ENCODE measurements at regions not wholly inside any gene's neighbourhood (a gene's known extent, or its start where the extent isn't known, plus 50 kb on each side); places are given as distances from the start of the nearest gene placed in this dataset.
"Not testable (repeated sequence)": the region's sequence is repeated elsewhere in the genome, so short reads cannot be mapped to it uniquely, and the experiment has no call there.

DNA sequence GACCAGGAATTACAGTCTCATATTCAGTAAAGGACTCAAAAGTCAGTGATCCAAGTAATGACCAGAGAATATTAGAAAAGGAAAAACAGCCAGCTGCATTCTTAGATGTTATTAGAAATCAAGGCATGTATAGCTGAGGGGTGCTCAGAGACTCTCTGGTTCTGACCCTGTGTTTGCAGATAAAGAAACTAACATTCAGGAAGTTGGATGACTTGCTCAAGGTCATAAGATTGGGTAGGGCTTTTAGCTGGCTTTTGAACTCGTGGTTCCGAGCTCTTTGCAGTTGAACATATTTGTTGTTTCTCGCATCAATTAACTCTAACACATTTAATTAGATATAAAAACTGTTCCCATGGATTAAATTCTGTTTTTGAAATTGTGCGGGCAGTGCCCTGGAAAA is 62.5 kb upstream of the ENPP6 start:
- ChIA-PET CTCF (interaction anchor here (1.8 kb wide), 1 partner anchor 16 kb away, joined by 6 read pairs; no protein-coding TSS in a partner anchor), POLR2A (no interaction called here)
- no peaks in the 10 kb centered on the region for H3K4me1 ChIP-seq (ENCODE audit: control insufficient read depth, insufficient read depth, low read length)
- no peaks in the 10 kb centered on the region for H3K36me3 ChIP-seq (ENCODE audit: control insufficient read depth in 2 of 2, insufficient read depth in 1 of 2, low read length in 2 of 2)
- H3K27ac ChIP-seq (ENCODE audit: extremely low read depth, low read depth, low read length), result no peak overlapping the region
- H3K9me3 ChIP-seq (ENCODE audit: control insufficient read depth, insufficient read depth, low read depth, low read length), result no peaks in the 10 kb centered on the region
- no peak overlapping the region for H3K4me3 ChIP-seq (ENCODE audit: low read depth, low read length)
- TF ChIP-seq ZBTB1 (tag by site-specific recombination; IDR thresholded peaks at IDR 0.05) (no peak), BCL11A (tag by site-specific recombination; IDR thresholded peaks at IDR 0.05; ENCODE audit: low read depth) (no peak), ZNF354C (tag by site-specific recombination; IDR thresholded peaks at IDR 0.05; ENCODE audit: borderline replicate concordance, low read depth) (no peak)

DNA sequence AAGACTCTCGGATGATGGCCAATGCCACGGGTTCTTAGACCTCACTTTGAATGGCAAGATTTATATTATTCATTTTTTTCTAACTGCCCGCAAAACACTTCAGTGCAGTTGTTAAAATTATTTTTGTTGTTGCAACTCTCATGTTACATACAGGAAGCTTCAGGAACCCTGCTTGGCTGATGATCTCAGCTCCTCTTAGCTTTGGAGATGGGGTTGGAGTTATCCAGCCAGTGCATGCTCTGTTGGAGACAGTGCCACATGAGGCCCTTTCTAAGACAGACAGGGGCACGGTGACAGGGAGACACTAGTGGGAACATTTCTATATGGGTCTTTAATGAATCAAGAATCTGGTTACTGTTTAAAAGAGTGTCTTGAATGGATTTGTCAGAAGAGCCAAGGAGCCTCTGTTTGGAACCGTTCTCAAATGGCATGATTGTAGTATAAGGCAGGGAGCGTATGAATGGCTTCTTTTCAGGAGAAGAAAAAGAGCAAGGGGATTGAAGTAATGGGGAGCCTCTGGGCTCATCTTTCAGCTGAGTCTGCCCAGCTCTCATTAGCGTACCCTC is 61.9 kb upstream of the ENPP6 start:
- CTCF ChIA-PET, result interaction anchor here (1.8 kb wide), 1 partner anchor 16 kb away, joined by 6 read pairs; no protein-coding TSS in a partner anchor
- TF ChIP-seq, protein P1, sequence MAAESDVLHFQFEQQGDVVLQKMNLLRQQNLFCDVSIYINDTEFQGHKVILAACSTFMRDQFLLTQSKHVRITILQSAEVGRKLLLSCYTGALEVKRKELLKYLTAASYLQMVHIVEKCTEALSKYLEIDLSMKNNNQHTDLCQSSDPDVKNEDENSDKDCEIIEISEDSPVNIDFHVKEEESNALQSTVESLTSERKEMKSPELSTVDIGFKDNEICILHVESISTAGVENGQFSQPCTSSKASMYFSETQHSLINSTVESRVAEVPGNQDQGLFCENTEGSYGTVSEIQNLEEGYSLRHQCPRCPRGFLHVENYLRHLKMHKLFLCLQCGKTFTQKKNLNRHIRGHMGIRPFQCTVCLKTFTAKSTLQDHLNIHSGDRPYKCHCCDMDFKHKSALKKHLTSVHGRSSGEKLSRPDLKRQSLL (tag by site-specific recombination; IDR thresholded peaks at IDR 0.05), result no peak
- no peak for TF ChIP-seq ZFP69B (tag by site-specific recombination; IDR thresholded peaks at IDR 0.05)
- TF ChIP-seq IKZF3 (tag by site-specific recombination; IDR thresholded peaks at IDR 0.05), result no peak
- no peak for TF ChIP-seq ZNF302 (tag by site-specific recombination; IDR thresholded peaks at IDR 0.05; ENCODE audit: low read depth)
- no peak for TF ChIP-seq ZNF132 (tag by site-specific recombination; IDR thresholded peaks at IDR 0.05; ENCODE audit: borderline replicate concordance)
- TF ChIP-seq ZNF473 (tag by site-specific recombination; IDR thresholded peaks at IDR 0.05), result no peak
- no peak for TF ChIP-seq ZNF501 (tag by site-specific recombination; IDR thresholded peaks at IDR 0.05)
- no peak for TF ChIP-seq KLF16 (tag by site-specific recombination; IDR thresholded peaks at IDR 0.05)
- TF ChIP-seq ZNF747 (tag by site-specific recombination; IDR thresholded peaks at IDR 0.05), result no peak
- TF ChIP-seq ZNF416 (tag by site-specific recombination; IDR thresholded peaks at IDR 0.05), result no peak
- no peak for TF ChIP-seq GLI4 (tag by site-specific recombination; IDR thresholded peaks at IDR 0.05)
- no peak for TF ChIP-seq ZNF621 (tag by site-specific recombination; IDR thresholded peaks at IDR 0.05)
- no peak for TF ChIP-seq ZNF658 (tag by site-specific recombination; IDR thresholded peaks at IDR 0.05)
- TF ChIP-seq ZNF266 (tag by site-specific recombination; IDR thresholded peaks at IDR 0.05; ENCODE audit: low read depth), result no peak
- Histone ChIP-seq H3K9me3 (ENCODE audit: control insufficient read depth, insufficient read depth, low read depth, low read length) (no peaks in the 10 kb centered on the region), H3K4me3 (ENCODE audit: low read depth, low read length) (no peak overlapping the region), H3K27ac (ENCODE audit: extremely low read depth, low read depth, low read length) (no peak overlapping the region), H3K4me1 (ENCODE audit: control insufficient read depth, insufficient read depth, low read length) (no peaks in the 10 kb centered on the region), H3K36me3 (ENCODE audit: control insufficient read depth in 2 of 2, insufficient read depth in 1 of 2, low read length in 2 of 2) (no peaks in the 10 kb centered on the region)
- POLR2A ChIA-PET, result no interaction called here

DNA sequence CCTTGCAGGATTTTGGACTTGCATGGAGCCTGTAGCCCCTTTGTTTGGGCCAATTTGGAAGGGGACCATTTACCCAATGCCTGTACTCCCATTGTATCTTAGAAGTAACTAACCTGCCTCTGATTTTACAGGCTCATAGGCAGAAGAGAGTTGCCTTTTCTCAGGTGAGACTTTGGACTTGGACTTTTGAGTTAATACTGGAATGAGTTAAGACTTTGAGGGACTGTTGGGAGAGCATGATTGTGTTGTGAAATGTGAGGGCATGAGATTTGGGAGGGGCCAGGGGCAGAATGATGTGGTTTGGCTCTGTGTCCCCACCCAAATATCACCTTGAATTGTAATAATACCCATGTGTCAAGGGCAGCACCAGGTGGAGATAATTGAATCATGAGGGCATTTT is 60.1 kb upstream of the ENPP6 start:
- H3K4me3 ChIP-seq (ENCODE audit: low read depth, low read length); H3K27ac ChIP-seq (ENCODE audit: extremely low read depth, low read depth, low read length); CTCF ChIA-PET; POLR2A ChIA-PET; H3K4me1 ChIP-seq (ENCODE audit: control insufficient read depth, insufficient read depth, low read length); H3K36me3 ChIP-seq (ENCODE audit: control insufficient read depth in 2 of 2, insufficient read depth in 1 of 2, low read length in 2 of 2); H3K9me3 ChIP-seq (ENCODE audit: control insufficient read depth, insufficient read depth, low read depth, low read length): not testable (repeated sequence)

DNA sequence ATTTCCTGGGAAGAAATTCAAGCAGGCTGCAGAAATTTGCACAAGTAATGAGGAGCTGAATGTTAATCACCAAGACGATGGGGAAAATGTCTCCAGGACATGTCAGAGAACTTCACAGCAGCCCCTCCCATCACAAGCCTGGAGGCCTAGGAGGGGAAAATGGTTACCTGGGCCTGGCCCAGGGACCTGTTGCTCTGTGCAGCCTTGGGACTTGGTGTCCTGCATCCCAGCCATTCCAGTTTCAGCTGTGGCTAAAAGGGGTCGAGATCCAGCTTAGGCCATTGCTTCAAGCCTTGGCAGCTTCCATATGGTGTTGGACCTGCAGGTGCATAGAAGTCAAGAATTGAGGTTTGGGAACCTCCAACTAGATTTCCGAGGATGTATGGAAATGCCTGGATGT is 59.3 kb upstream of the ENPP6 start:
- CTCF ChIA-PET, result not testable (repeated sequence)

More for the DNA sequence above, 59.3 kb upstream of the ENPP6 start:
- H3K36me3 ChIP-seq (ENCODE audit: control insufficient read depth in 2 of 2, insufficient read depth in 1 of 2, low read length in 2 of 2); H3K27ac ChIP-seq (ENCODE audit: extremely low read depth, low read depth, low read length); H3K4me3 ChIP-seq (ENCODE audit: low read depth, low read length); POLR2A ChIA-PET; H3K4me1 ChIP-seq (ENCODE audit: control insufficient read depth, insufficient read depth, low read length); H3K9me3 ChIP-seq (ENCODE audit: control insufficient read depth, insufficient read depth, low read depth, low read length): not testable (repeated sequence)
- peak; percentile 85 for TF ChIP-seq ZNF585B (tag by site-specific recombination; IDR thresholded peaks at IDR 0.05)

Measured in HEK293 (cell line).